Suprapubic skin (tissue), 4 donors: ENCODE measurements at regions not wholly inside any gene's neighbourhood (a gene's known extent, or its start where the extent isn't known, plus 50 kb on each side); places are given as distances from the start of the nearest gene placed in this dataset.

Experiments used
- EP300 ChIP-seq: sonication (generic); formaldehyde crosslinking; IDR thresholded peaks from one replicate; pipeline ENCODE4 v1.6.1; 2017; ENCODE audit warnings: antibody characterized with exemption
- POLR2A ChIP-seq, 2 donors: fragments of 450-650 bp; IDR thresholded peaks; one replicate each; pipeline ENCODE4 v1.6.1; 2017; ENCODE audit warnings: antibody characterized with exemption in 2 of 2, mild to moderate bottlenecking in 2 of 2, moderate library complexity in 2 of 2
- POLR2AphosphoS5 ChIP-seq, 3 donors: sonication (generic); formaldehyde crosslinking; IDR thresholded peaks; one replicate each; pipeline ENCODE4 v1.6.1; 2017; ENCODE audit warnings: antibody characterized with exemption in 3 of 3
- TF ChIP-seq, protein P1 (sequence below), 2 donors: fragments of 200-600 bp in 1 of 2; fragments of 450-650 bp in 1 of 2; sonication (generic) in 1 of 2; IDR thresholded peaks; one replicate each; pipeline ENCODE4 v1.5.1; 2016 to 2019; ENCODE audit warnings: antibody characterized with exemption in 2 of 2, mild to moderate bottlenecking in 1 of 2, moderate library complexity in 1 of 2

DNA sequence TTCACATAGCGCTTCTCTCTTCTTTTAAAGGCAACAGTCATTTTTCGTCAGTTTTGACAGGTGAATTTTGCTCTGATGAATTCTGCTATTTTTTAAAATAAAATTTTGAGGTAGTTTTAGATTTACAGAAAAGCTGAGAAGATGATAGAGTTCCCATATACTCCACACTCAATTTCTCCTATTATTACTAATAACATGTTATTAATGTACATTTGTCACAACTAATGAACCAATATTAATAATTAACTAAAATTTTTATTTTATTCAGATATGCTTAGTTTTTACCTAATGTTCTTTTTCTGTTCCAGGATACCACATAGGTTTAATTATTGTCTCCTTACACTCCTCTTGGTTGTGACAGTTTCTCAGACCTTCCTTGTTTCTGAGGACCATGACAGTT is 197.0 kb downstream of the ZC3H11B start:
- TF ChIP-seq, protein P1, sequence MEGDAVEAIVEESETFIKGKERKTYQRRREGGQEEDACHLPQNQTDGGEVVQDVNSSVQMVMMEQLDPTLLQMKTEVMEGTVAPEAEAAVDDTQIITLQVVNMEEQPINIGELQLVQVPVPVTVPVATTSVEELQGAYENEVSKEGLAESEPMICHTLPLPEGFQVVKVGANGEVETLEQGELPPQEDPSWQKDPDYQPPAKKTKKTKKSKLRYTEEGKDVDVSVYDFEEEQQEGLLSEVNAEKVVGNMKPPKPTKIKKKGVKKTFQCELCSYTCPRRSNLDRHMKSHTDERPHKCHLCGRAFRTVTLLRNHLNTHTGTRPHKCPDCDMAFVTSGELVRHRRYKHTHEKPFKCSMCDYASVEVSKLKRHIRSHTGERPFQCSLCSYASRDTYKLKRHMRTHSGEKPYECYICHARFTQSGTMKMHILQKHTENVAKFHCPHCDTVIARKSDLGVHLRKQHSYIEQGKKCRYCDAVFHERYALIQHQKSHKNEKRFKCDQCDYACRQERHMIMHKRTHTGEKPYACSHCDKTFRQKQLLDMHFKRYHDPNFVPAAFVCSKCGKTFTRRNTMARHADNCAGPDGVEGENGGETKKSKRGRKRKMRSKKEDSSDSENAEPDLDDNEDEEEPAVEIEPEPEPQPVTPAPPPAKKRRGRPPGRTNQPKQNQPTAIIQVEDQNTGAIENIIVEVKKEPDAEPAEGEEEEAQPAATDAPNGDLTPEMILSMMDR (IDR thresholded peaks at IDR 0.05): no peak
- no peak for TF ChIP-seq POLR2A (IDR thresholded peaks at IDR 0.05)
- no peak for TF ChIP-seq EP300
- TF ChIP-seq POLR2AphosphoS5 (IDR thresholded peaks at IDR 0.05): no peak
